ENCODE measurements at regions not wholly inside any gene's neighbourhood (a gene's known extent, or its start where the extent isn't known, plus 50 kb on each side); places are given as distances from the start of the nearest gene placed in this dataset.

DNA sequence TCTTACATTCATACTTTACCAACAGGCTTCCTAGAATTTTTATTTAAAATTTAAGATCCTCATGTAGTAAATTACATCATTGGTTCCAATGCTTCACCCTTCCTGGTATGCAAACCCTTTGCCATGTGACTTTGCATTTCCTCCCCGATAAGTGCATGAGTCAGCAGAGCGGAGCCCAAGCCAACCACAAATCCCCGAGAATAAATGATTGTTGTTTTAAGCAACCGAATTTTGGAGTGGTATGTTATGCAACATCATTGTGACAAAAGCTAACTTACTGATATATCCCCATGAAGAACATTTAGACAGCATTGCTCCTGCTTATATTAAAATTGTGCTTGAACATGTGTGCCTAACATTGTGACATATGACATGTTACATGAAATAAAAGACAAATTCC lies 199.4 kb upstream of the DDX53 start:
- TF ChIP-seq, protein P1, sequence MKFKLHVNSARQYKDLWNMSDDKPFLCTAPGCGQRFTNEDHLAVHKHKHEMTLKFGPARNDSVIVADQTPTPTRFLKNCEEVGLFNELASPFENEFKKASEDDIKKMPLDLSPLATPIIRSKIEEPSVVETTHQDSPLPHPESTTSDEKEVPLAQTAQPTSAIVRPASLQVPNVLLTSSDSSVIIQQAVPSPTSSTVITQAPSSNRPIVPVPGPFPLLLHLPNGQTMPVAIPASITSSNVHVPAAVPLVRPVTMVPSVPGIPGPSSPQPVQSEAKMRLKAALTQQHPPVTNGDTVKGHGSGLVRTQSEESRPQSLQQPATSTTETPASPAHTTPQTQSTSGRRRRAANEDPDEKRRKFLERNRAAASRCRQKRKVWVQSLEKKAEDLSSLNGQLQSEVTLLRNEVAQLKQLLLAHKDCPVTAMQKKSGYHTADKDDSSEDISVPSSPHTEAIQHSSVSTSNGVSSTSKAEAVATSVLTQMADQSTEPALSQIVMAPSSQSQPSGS (tag by site-specific recombination; IDR thresholded peaks at IDR 0.05; ENCODE audit: low read depth), result no peak
- no peak for TF ChIP-seq ZNF266 (tag by site-specific recombination; IDR thresholded peaks at IDR 0.05; ENCODE audit: low read depth)
- TF ChIP-seq, protein P2, sequence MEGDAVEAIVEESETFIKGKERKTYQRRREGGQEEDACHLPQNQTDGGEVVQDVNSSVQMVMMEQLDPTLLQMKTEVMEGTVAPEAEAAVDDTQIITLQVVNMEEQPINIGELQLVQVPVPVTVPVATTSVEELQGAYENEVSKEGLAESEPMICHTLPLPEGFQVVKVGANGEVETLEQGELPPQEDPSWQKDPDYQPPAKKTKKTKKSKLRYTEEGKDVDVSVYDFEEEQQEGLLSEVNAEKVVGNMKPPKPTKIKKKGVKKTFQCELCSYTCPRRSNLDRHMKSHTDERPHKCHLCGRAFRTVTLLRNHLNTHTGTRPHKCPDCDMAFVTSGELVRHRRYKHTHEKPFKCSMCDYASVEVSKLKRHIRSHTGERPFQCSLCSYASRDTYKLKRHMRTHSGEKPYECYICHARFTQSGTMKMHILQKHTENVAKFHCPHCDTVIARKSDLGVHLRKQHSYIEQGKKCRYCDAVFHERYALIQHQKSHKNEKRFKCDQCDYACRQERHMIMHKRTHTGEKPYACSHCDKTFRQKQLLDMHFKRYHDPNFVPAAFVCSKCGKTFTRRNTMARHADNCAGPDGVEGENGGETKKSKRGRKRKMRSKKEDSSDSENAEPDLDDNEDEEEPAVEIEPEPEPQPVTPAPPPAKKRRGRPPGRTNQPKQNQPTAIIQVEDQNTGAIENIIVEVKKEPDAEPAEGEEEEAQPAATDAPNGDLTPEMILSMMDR (tag by site-specific recombination; IDR thresholded peaks at IDR 0.05), result no peak

All from HEK293 (cell line).